PFSK-1 (cell line): ENCODE measurements at regions not wholly inside any gene's neighbourhood (a gene's known extent, or its start where the extent isn't known, plus 50 kb on each side); places are given as distances from the start of the nearest gene placed in this dataset.

Experiments
- POLR2AphosphoS5 ChIP-seq: IDR thresholded peaks from 2 replicates; pipeline ENCODE4 v1.6.1; 2012; ENCODE audit warnings: low read depth, mild to moderate bottlenecking, control low read depth, low read length, moderate library complexity
- SIN3A ChIP-seq: IDR thresholded peaks from 2 replicates; pipeline ENCODE4 v1.6.1; 2012; ENCODE audit warnings: mild to moderate bottlenecking, low read length, moderate library complexity, borderline replicate concordance; ENCODE audit not compliant: insufficient read depth
- TF ChIP-seq, protein P1 (sequence below), 2 experiments: IDR thresholded peaks; 2 replicates each; pipeline versions ENCODE4 v1.6.1 to v1.8.0; 2011 to 2012; ENCODE audit warnings: low read depth in 2 of 2, low read length in 2 of 2, control low read depth in 1 of 2, inconsistent platforms in 1 of 2, mild to moderate bottlenecking in 1 of 2, moderate library complexity in 1 of 2; ENCODE audit not compliant: insufficient read depth in 1 of 2

DNA sequence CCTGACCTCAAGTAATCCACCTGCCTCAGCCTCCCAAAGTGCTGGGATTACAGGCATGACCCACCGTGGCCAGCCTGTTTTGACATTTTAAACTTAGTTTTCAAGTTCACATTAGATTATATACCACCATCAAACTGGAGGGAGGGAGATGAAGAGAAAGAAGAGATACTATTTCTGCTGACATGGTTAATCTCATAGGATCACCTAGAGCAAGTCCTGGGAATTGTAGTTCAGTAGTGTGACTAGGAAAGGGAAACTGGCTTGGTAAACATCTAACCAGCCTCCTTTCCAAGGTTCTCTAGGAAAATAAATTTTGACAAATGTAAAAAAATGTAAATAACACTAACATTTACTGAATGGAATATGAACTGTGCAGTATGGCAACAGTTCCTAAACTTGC, 120.5 kb upstream of the ASCC3 start:
- TF ChIP-seq POLR2AphosphoS5 (no peak), SIN3A (no peak)
- TF ChIP-seq, protein P1, sequence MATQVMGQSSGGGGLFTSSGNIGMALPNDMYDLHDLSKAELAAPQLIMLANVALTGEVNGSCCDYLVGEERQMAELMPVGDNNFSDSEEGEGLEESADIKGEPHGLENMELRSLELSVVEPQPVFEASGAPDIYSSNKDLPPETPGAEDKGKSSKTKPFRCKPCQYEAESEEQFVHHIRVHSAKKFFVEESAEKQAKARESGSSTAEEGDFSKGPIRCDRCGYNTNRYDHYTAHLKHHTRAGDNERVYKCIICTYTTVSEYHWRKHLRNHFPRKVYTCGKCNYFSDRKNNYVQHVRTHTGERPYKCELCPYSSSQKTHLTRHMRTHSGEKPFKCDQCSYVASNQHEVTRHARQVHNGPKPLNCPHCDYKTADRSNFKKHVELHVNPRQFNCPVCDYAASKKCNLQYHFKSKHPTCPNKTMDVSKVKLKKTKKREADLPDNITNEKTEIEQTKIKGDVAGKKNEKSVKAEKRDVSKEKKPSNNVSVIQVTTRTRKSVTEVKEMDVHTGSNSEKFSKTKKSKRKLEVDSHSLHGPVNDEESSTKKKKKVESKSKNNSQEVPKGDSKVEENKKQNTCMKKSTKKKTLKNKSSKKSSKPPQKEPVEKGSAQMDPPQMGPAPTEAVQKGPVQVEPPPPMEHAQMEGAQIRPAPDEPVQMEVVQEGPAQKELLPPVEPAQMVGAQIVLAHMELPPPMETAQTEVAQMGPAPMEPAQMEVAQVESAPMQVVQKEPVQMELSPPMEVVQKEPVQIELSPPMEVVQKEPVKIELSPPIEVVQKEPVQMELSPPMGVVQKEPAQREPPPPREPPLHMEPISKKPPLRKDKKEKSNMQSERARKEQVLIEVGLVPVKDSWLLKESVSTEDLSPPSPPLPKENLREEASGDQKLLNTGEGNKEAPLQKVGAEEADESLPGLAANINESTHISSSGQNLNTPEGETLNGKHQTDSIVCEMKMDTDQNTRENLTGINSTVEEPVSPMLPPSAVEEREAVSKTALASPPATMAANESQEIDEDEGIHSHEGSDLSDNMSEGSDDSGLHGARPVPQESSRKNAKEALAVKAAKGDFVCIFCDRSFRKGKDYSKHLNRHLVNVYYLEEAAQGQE (IDR thresholded peaks at IDR 0.05; ENCODE audit: insufficient read depth in 1 of 2, low read depth in 2 of 2, low read length in 2 of 2): no peak
